Esophagus (tissue), 2 donors: ENCODE measurements at regions not wholly inside any gene's neighbourhood (a gene's known extent, or its start where the extent isn't known, plus 50 kb on each side); places are given as distances from the start of the nearest gene placed in this dataset.
"Not testable (repeated sequence)": the region's sequence is repeated elsewhere in the genome, so short reads cannot be mapped to it uniquely, and the experiment has no call there.

ENCODE experiments used
- H3K27ac ChIP-seq, 2 donors: one replicate each; pipeline ENCODE4 v1.5.1; 2013; ENCODE audit warnings: low read depth in 2 of 2, mild to moderate bottlenecking in 2 of 2, inconsistent platforms in 1 of 2, low read length in 1 of 2, moderate library complexity in 1 of 2
- H3K27me3 ChIP-seq, 2 donors: one replicate each; pipeline ENCODE4 v1.6.1; 2013; ENCODE audit warnings: low read length in 2 of 2, control low read depth in 1 of 2, mild to moderate bottlenecking in 1 of 2; ENCODE audit not compliant: insufficient read depth in 2 of 2, control insufficient read depth in 1 of 2
- H3K36me3 ChIP-seq, 2 donors: one replicate each; pipeline ENCODE4 v1.6.1; 2013; ENCODE audit warnings: low read length in 1 of 2; ENCODE audit not compliant: control insufficient read depth in 2 of 2, insufficient read depth in 2 of 2
- H3K4me1 ChIP-seq, 2 donors: one replicate each; pipeline ENCODE4 v1.6.1; 2013; ENCODE audit warnings: low read length in 1 of 2; ENCODE audit not compliant: control insufficient read depth in 2 of 2, insufficient read depth in 2 of 2
- H3K4me3 ChIP-seq, 2 donors: one replicate each; pipeline ENCODE4 v1.5.1; 2013; ENCODE audit warnings: low read length in 2 of 2, mild to moderate bottlenecking in 2 of 2, low read depth in 1 of 2, moderate library complexity in 1 of 2
- H3K9me3 ChIP-seq, 2 donors: one replicate each; pipeline ENCODE4 v1.6.1; 2013; ENCODE audit warnings: mild to moderate bottlenecking in 2 of 2, low read depth in 1 of 2, low read length in 1 of 2, moderate library complexity in 1 of 2; ENCODE audit not compliant: control insufficient read depth in 2 of 2, insufficient read depth in 1 of 2
- WGBS, 2 donors: extraction: QIAGEN DNeasy Blood & Tissue Kit; methylation state at CpG; one replicate each; pipeline ENCODE4 v1.1.7; 2013; 5-methylcytosine and 5-hydroxymethylcytosine counted together
- donor health status: healthy with polysubstance abuse.
- donor health status: Bipolar disorder and iron deficiency.

GRCh38 chr12:38507839-38508238 is 191.3 kb downstream of the ALG10B start:
- H3K4me1 ChIP-seq, result no peaks in the 10 kb centered on the region
- H3K36me3 ChIP-seq, result no peaks in the 10 kb centered on the region
- no peak overlapping the region for H3K4me3 ChIP-seq
- WGBS, 2 donors, result 57 to 61% methylated on average over 7 of the region's 7 CpGs
- H3K9me3 ChIP-seq, result no peaks in the 10 kb centered on the region
- H3K27ac ChIP-seq, result no peak overlapping the region
- no peaks in the 10 kb centered on the region for H3K27me3 ChIP-seq

DNA sequence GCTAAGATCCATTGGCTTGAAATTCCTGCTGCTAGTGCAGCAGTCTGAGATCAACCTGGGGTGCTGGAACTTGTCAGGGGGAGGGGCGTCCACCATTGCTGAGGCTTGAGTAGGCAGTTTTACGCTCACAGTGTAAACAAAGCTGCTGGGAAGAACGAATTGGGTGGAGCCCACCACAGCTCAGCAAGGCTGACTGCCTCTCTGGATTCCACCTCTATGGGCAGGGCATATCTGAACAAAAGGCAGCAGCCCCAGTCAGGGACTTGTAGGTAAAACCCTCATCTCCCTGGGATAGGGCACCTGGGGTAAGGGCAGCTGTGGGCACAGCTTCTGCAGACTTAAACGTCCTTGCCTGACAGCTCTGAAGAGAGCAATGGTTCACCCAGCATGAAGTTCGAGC is 191.7 kb downstream of the ALG10B start:
- Histone ChIP-seq H3K4me1 (no peaks in the 10 kb centered on the region), H3K36me3 (no peaks in the 10 kb centered on the region), H3K27ac (no peak overlapping the region), H3K27me3 (no peaks in the 10 kb centered on the region), H3K9me3 (no peaks in the 10 kb centered on the region), H3K4me3 (no peak overlapping the region)
- 33 to 42% methylated on average over 5 of the region's 5 CpGs for WGBS, 2 donors

- Histone ChIP-seq H3K27ac (no peak overlapping the region), H3K4me1 (no peaks in the 10 kb centered on the region), H3K36me3 (no peaks in the 10 kb centered on the region), H3K4me3 (no peak overlapping the region), H3K9me3 (no peaks in the 10 kb centered on the region), H3K27me3 (no peaks in the 10 kb centered on the region)
Measured at GRCh38 chr12:38515912-38516311, 199.3 kb downstream of the ALG10B start.

GRCh38 chr12:38516418-38516817 is 199.8 kb downstream of the ALG10B start:
- H3K9me3 ChIP-seq, result no peaks in the 10 kb centered on the region
- no peaks in the 10 kb centered on the region for H3K4me1 ChIP-seq
- no peak overlapping the region for H3K4me3 ChIP-seq
- 54 to 55% methylated on average over 2 of the region's 2 CpGs for WGBS, 2 donors
- H3K27me3 ChIP-seq, result no peaks in the 10 kb centered on the region
- no peaks in the 10 kb centered on the region for H3K36me3 ChIP-seq
- H3K27ac ChIP-seq, result no peak overlapping the region

DNA sequence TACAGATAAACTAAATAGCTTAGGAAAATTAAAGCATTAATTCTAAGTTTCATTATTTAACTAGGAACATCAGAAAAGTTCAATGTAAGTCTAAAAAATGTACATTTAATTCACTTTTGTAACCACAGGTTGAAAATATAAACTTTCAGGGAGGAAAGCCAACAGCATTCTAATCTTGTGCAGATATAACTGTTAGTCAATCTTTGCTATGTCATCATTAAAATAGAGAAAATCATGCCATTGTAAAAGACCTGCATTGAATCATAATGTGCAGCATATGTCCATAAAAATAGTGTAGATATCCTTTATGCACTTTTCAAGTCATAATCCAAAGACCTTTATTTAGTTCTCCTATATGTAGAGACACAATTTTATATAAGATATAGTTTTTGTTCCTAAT is 207.3 kb downstream of the ALG10B start:
- no peaks in the 10 kb centered on the region for H3K27me3 ChIP-seq
- H3K27ac ChIP-seq, result no peak overlapping the region
- no peaks in the 10 kb centered on the region for H3K36me3 ChIP-seq
- H3K9me3 ChIP-seq, result no peaks in the 10 kb centered on the region
- H3K4me3 ChIP-seq, result no peak overlapping the region
- no peaks in the 10 kb centered on the region for H3K4me1 ChIP-seq

DNA sequence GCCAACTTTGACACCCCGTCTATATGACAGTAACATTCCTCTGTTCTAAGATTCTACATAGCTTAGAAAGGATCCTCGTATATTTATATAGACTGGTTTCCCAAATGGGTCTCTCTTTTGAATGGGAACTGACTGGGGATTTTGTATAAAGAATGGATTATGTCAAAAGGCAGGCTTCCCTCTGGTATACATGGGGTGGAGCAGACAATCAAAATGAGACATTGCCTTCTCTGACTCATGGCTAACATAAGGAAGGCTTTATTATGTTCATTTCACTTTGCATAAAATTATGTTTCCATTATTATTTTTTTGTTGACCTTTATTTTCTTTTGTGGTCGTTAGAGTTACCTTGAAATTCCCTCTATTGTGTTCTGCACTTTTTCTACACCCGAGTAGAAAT is 211.1 kb downstream of the ALG10B start:
- Histone ChIP-seq H3K9me3 (no peaks in the 10 kb centered on the region), H3K27ac (no peak overlapping the region), H3K27me3 (no peaks in the 10 kb centered on the region), H3K36me3 (no peaks in the 10 kb centered on the region), H3K4me3 (no peak overlapping the region), H3K4me1 (no peaks in the 10 kb centered on the region)
- 50 to 58% methylated on average over 4 of the region's 4 CpGs for WGBS, 2 donors

- 75% methylated on average over 1 of the region's 1 CpG for WGBS, 2 donors
- no peaks in the 10 kb centered on the region for H3K27me3 ChIP-seq
- H3K36me3 ChIP-seq, result no peaks in the 10 kb centered on the region
- no peak overlapping the region for H3K27ac ChIP-seq
- no peaks in the 10 kb centered on the region for H3K9me3 ChIP-seq
- no peaks in the 10 kb centered on the region for H3K4me1 ChIP-seq
- no peak overlapping the region for H3K4me3 ChIP-seq
Measured at GRCh38 chr12:38528527-38528926, 212.0 kb downstream of the ALG10B start.

GRCh38 chr12:38529281-38529680 is 212.7 kb downstream of the ALG10B start:
- not testable (repeated sequence) for H3K27ac ChIP-seq, H3K9me3 ChIP-seq, H3K4me3 ChIP-seq, H3K36me3 ChIP-seq, H3K27me3 ChIP-seq, H3K4me1 ChIP-seq
- WGBS, 2 donors, result 91 to 93% methylated on average over 3 of the region's 3 CpGs

GRCh38 chr12:38538319-38538718 is 221.7 kb downstream of the ALG10B start:
- no peak overlapping the region for H3K4me3 ChIP-seq
- no peaks in the 10 kb centered on the region for H3K9me3 ChIP-seq
- H3K36me3 ChIP-seq, result no peaks in the 10 kb centered on the region
- no peak overlapping the region for H3K27ac ChIP-seq
- WGBS, 2 donors, result 59 to 62% methylated on average over 4 of the region's 4 CpGs
- H3K27me3 ChIP-seq, result no peaks in the 10 kb centered on the region
- H3K4me1 ChIP-seq, result no peaks in the 10 kb centered on the region

DNA sequence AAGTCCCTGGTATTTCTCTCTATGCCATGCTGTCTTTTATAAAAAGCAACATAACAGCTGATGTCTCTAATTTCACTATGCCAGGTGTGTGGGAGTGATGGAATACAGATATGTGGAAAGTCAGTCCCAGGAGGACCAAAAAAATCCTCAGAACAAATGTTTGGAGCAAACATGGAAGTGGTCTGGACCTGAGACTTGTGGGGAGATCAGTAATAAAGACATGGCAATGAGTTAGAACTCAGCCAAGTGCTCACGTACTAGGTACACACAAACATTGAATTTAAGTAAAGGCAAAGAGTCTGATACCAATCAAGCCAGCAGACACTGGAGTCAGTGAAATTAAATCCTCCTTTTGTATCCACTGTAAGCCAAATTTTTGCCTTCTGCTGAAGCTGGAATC is 223.6 kb downstream of the ALG10B start:
- H3K36me3 ChIP-seq, result no peaks in the 10 kb centered on the region
- no peaks in the 10 kb centered on the region for H3K9me3 ChIP-seq
- no peak overlapping the region for H3K4me3 ChIP-seq
- no peak overlapping the region for H3K27ac ChIP-seq
- WGBS, 2 donors, result 77 to 89% methylated on average over 1 of the region's 1 CpG
- H3K27me3 ChIP-seq, result no peaks in the 10 kb centered on the region
- no peaks in the 10 kb centered on the region for H3K4me1 ChIP-seq
